GM19239 (cell line): ENCODE measurements at regions not wholly inside any gene's neighbourhood (a gene's known extent, or its start where the extent isn't known, plus 50 kb on each side); places are given as distances from the start of the nearest gene placed in this dataset.
"Not testable (repeated sequence)": the region's sequence is repeated elsewhere in the genome, so short reads cannot be mapped to it uniquely, and the experiment has no call there.

Source experiments
- DNase-seq: peaks from one replicate; pipeline ENCODE4 v3.0.0; 2011; ENCODE audit warnings: low spot score; ENCODE audit not compliant: insufficient read length
- FAIRE-seq: peaks from 2 replicates; lab custom pipeline; 2011; peaks lifted over from hg19 to GRCh38; lab: Jason Lieb, UNC

GRCh38 chr4:97105347-97106099 is 1037.8 kb downstream of the STPG2 start:
- FAIRE-seq: no peak
- DNase-seq: no peak

DNA sequence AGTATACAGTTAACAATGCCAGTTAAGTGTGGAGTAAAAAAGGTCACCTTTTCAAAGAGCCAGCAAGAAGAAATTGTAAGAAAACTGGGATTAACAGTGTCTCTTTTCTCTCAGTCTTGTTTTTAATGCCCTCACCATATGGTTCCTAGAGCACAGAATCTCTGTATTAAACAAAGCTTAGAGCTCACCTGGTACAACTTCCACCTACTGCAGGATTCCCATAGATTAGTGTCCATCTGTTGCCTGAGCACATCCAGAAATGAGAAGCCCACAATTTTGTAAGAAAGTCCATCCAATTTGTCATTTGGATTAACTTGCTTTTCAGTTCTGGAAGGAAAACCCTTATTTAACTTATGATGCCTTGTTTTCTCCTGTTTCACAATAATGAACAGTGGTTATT is 1037.1 kb downstream of the STPG2 start:
- FAIRE-seq: no peak
- no peak for DNase-seq

- DNase-seq: no peak
- no peak for FAIRE-seq
These were observed 1032.8 kb downstream of the STPG2 start for GRCh38 chr4:97110506-97110905.

DNA sequence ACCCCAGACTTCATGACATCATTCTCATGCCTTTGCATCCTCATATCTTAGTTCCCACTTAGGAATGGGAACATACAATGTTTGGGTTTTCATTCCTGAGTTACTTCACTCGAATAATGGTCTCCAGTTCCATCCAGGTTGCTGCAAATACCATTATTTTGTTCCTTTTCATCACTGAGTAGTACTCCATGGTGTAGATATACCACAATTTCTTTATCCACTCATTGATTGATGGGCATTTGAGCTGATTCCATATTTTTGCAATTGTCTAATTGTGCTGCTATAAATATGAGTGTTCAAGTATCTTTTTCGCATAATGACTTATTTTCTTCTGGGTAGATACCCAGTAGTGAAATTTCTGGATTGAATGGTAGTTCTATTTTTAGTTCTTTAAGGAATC is 1026.8 kb downstream of the STPG2 start:
- FAIRE-seq (no peak), DNase-seq (no peak)

GRCh38 chr4:97121493-97121892 is 1021.8 kb downstream of the STPG2 start:
- FAIRE-seq (no peak), DNase-seq (no peak)

DNA sequence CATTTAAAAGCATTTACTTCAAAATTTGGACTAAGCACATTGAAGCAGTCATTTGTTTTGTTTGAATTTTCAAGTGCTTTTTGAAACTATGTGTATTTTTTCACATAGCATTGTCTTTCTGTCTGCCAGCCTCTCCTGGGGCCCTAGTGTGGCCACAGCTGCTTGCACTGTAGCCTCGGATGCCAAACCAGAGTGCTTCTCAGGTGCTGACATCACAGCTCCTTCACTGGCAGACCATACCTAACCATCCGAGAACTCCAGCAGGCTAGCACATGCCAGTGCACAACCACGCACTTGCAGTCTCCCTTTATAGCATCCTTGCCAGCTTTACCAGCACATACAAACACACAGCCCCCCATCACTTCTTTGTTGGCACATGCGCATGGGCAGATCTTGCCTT is 1019.7 kb downstream of the STPG2 start:
- FAIRE-seq: no peak
- DNase-seq: no peak

DNA sequence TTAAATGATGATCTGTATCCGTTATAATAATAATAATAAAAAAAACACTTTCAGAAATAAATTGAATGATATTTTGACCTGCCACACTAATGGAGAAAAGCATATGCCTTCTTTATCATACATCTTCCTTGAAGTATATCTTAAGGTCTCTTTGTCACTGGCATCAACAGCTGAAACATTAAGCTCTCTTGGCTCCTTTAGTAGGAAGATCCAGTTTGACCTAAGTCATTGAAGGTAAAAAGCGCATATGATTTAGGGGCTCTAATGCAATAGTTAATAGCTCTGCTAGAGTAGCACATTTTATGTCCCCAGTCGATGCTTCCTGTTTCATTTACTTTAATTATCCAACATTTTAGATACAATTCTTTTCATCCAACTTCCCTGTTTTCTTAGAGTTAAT is 1010.8 kb downstream of the STPG2 start:
- no peak for FAIRE-seq
- DNase-seq: no peak

GRCh38 chr4:97134456-97134855 is 1008.8 kb downstream of the STPG2 start:
- DNase-seq (no peak), FAIRE-seq (no peak)

DNA sequence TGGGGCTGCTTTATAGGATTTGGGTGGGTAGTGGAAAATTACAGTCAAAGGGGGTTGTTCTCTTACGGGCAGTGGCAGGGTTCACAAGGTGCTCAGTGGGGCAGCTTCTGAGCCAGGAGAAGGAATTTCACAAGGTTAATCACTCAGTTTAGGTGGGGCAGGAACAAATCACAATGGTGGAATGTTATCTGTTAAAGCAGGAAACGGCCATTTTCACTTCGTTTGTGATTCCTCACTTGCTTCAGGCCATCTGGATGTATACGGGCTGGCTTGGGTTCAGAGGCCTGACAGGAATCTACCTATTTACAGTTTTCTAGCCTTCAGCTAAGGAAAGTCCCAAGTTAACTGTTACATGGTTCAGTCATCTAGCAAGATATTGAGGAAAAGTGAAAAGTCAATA is 1003.5 kb downstream of the STPG2 start:
- no peak for DNase-seq
- FAIRE-seq: no peak

GRCh38 chr4:97140545-97140944 is 1002.7 kb downstream of the STPG2 start:
- FAIRE-seq (no peak), DNase-seq (no peak)

- FAIRE-seq, DNase-seq: not testable (repeated sequence)
These were observed 1001.9 kb downstream of the STPG2 start for GRCh38 chr4:97141332-97141731.

DNA sequence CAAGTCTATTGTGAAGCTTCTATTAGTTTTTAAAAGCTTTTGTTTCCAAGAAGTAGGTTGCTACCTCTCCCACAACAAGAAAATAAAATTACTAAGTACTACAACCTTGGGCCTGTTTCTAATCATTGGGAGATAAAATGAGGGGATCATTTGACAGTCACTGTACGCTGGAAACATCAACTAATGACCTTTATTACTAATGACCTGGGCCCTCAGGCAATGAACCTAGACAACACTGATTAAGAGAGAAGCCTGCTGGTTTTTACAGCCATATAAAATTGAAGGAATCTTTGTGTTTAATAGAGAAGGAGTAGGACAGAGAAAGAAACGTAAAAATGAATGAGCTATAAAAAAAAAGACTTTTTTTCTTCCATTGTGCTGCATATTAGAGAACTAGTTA is 1000.9 kb downstream of the STPG2 start:
- DNase-seq (no peak), FAIRE-seq (no peak)

GRCh38 chr4:97142893-97143292 is 1000.4 kb downstream of the STPG2 start:
- DNase-seq (no peak), FAIRE-seq (no peak)

DNA sequence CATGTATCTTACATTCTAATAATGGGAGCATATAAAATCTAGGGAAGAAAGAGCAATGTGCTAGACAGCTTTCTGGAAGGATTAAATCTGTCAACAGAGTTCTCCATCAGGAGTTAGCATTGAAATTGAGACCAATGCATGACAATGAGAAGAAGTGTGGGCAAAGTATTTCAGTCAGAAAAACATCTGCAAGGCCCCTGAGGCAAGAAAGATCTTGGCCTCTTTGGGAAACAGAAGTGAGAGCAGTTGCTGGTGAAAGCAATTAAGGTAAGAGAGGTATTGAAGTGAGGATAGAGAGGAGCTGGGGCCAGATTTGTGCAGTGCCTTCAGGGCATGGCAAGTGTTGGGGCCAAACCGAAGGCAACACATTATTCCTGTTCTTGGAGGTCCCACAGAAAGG is 999.1 kb downstream of the STPG2 start:
- FAIRE-seq (no peak), DNase-seq (no peak)

GRCh38 chr4:97150966-97151365 is 992.3 kb downstream of the STPG2 start:
- no peak for DNase-seq

GRCh38 chr4:97152149-97152548 is 991.1 kb downstream of the STPG2 start:
- no peak for FAIRE-seq
- DNase-seq: no peak

More at GRCh38 chr4:97150966-97151365, 992.3 kb downstream of the STPG2 start:
- no peak for FAIRE-seq

DNA sequence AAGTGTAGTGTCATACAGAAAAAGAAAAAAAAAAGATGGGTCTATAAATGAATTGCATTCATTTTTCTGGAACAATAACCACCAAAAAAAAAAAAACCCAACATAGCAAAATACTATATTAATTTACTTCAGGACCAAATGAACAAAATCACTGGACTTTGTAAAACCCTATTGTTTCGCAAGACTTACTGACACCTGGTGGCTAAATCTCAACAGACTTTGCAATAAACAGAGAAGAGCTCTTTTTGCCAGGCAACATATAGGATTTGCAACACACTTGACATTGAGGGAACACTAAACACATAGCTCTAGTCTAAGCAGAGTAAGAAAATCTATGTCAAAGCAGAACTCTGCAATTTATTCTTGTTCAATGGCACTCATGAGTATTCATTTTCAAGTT is 990.2 kb downstream of the STPG2 start:
- FAIRE-seq: no peak

GRCh38 chr4:97159625-97160024 is 983.7 kb downstream of the STPG2 start:
- no peak for FAIRE-seq
- DNase-seq: no peak

More for the DNA sequence above, 990.2 kb downstream of the STPG2 start:
- DNase-seq: no peak

DNA sequence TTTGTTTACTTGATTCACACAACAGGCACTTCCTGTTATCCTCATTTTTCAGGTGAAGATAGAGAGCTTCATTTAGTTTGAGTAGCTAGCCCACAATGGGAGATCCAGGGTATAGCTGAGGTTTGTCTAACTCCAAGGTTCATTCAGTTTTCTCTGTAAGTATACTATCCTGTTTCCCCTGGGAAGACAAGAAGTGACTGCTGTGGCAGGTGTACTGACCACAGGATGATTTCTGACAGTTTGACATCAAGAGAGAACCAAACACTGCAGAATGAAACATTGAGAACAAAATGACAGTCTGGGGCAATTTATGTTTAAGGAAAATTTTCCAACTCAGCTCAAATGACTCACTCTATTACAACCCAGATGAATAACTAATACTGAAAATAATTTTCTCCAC is 958.0 kb downstream of the STPG2 start:
- no peak for FAIRE-seq

DNA sequence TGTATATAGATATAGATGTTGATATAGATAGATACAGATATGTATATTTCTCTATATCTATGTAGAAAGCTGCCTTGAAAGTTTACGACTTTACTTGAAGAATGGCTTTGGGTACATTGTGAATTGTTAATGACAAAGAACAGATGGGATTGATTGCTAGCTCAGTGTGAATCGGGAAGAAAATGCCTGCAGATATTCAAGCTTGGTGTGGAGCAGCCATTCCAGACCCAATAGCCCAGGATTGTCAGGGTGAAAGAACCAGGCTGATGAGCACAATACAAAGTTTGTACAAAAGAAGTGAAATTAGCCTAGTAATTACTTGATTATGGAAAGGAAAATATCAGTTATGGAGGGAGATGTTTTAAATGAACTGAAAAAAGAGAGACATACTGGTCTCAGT is 946.2 kb downstream of the STPG2 start:
- no peak for FAIRE-seq
- no peak for DNase-seq

More for the DNA sequence above, 958.0 kb downstream of the STPG2 start:
- DNase-seq: no peak

- FAIRE-seq (no peak), DNase-seq (no peak)
These were observed 934.5 kb downstream of the STPG2 start for GRCh38 chr4:97208749-97209148.

DNA sequence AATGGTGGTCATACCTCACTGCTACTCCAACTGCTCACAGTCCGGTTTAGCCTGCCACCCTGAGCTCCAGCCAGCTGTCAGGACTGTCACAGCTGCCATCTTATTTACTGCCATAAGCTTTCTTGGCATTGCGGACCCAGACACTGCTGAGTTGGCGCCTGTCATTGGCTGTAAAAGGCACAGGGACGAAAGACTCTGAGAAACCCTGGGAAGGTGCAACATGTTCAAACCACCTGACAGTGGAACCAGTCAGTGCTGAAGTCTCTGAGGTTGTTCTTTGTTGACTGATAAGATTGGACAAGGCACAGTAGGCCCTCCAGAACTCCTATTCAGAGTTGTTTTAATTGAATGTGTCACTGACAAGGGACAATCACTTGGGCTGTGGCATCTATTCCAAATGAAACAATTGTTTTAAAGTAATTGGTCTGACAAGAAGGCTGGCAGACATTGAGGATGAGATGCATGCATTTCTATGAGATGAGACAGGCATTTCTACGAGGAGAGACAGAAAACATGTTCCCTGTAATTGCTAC is 927.8 kb downstream of the STPG2 start:
- no peak for FAIRE-seq

More for the DNA sequence above, 927.8 kb downstream of the STPG2 start:
- DNase-seq: no peak
